Left renal cortex interstitium (tissue), 4 donors: ENCODE measurements at regions not wholly inside any gene's neighbourhood (a gene's known extent, or its start where the extent isn't known, plus 50 kb on each side); places are given as distances from the start of the nearest gene placed in this dataset.

Experiments used
- DNase-seq, 4 donors: peaks; one replicate each; pipeline ENCODE4 v3.0.0-alpha.2; 2013; ENCODE audit warnings: low read depth in 4 of 4, low spot score in 2 of 4, missing footprints in 1 of 4

- DNase-seq: no peak
Measured at GRCh38 chr4:134027931-134028330, 173.7 kb downstream of the PABPC4L start.

- peak in 1 of 4 donors; percentile 1 for DNase-seq
Measured at GRCh38 chr4:134024251-134024650, 177.3 kb downstream of the PABPC4L start.

- no peak for DNase-seq
Measured at GRCh38 chr4:134019657-134020056, 181.9 kb downstream of the PABPC4L start.

GRCh38 chr4:134018846-134019245 lies 182.7 kb downstream of the PABPC4L start:
- DNase-seq: no peak

- DNase-seq: no peak
Measured at GRCh38 chr4:134001057-134001456, 200.5 kb downstream of the PABPC4L start.

- no peak for DNase-seq
Measured at GRCh38 chr4:133997436-133997835, 204.2 kb downstream of the PABPC4L start.

GRCh38 chr4:133996431-133997121 lies 205.0 kb downstream of the PABPC4L start:
- no peak for DNase-seq

GRCh38 chr4:133995243-133995960 lies 206.2 kb downstream of the PABPC4L start:
- DNase-seq: no peak

- DNase-seq: no peak
Measured at GRCh38 chr4:133982533-133983224, 218.9 kb downstream of the PABPC4L start.

- DNase-seq: no peak
Measured at GRCh38 chr4:133981327-133981726, 220.3 kb downstream of the PABPC4L start.

- DNase-seq: no peak
Measured at GRCh38 chr4:133972586-133972985, 229.0 kb downstream of the PABPC4L start.

- DNase-seq: no peak
Measured at GRCh38 chr4:133969202-133969848, 232.3 kb downstream of the PABPC4L start.

GRCh38 chr4:133968174-133968573 lies 233.4 kb downstream of the PABPC4L start:
- no peak for DNase-seq

GRCh38 chr4:133960975-133961374 lies 240.6 kb downstream of the PABPC4L start:
- DNase-seq: no peak

GRCh38 chr4:133943081-133943480 lies 258.5 kb downstream of the PABPC4L start:
- DNase-seq: no peak

- DNase-seq: no peak
Measured at GRCh38 chr4:133938061-133938460, 263.5 kb downstream of the PABPC4L start.

GRCh38 chr4:133929531-133930239 lies 271.9 kb downstream of the PABPC4L start:
- no peak for DNase-seq

- no peak for DNase-seq
Measured at GRCh38 chr4:133921280-133922195, 280.1 kb downstream of the PABPC4L start.

GRCh38 chr4:133920236-133920635 lies 281.4 kb downstream of the PABPC4L start:
- no peak for DNase-seq
